Iris pigment epithelial cell (primary cell): ENCODE measurements at regions not wholly inside any gene's neighbourhood (a gene's known extent, or its start where the extent isn't known, plus 50 kb on each side); places are given as distances from the start of the nearest gene placed in this dataset.
"Not testable (repeated sequence)": the region's sequence is repeated elsewhere in the genome, so short reads cannot be mapped to it uniquely, and the experiment has no call there.

Source experiments
- DNase-seq: peaks from one replicate; pipeline ENCODE4 v3.0.0-alpha.2; 2011; ENCODE audit warnings: low read depth

DNA sequence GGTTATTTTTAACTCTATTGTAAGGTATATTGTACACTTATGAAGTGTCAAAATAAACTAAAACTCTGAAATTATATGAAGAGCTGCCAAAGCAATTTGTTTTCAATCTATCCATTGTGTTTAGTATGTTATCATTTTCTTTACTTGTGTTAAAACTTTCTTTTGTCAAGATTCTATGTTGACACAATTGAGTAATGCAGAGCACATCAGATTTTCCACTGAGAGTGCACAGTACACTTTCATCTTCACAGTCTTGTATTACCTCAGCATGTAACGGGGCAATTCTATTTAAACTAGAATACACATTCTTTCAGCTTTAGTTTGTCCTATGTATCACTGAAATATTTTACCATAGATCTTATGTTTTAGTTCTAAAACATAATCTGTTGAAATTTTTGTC, 304.4 kb upstream of the ZC3H15 start:
- DNase-seq: peak; percentile 4

GRCh38 chr2:186182366-186182765, 303.7 kb upstream of the ZC3H15 start:
- DNase-seq: not testable (repeated sequence)

DNA sequence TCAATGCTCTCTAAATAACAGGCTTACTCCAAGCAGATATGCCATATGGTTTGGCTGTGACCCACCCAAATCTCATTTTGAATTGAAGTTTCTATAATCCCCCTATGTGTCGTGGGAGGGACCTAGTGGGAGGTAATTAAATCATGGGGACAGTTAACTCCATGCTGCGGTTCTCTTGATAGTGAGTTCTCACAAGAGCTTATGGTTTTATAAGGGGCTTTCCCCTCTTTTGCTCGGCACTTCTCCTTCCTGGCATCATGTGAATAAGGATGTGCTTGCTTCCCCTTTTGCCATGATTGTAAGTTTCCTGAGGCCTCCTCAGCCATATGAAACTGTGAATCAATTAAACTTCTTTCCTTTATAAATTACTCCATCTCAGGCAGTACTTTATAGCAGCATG, 302.7 kb upstream of the ZC3H15 start:
- DNase-seq: no peak

GRCh38 chr2:186187854-186188253, 298.2 kb upstream of the ZC3H15 start:
- DNase-seq: no peak

- no peak for DNase-seq
Observed at GRCh38 chr2:186189816-186190215, 296.2 kb upstream of the ZC3H15 start.

DNA sequence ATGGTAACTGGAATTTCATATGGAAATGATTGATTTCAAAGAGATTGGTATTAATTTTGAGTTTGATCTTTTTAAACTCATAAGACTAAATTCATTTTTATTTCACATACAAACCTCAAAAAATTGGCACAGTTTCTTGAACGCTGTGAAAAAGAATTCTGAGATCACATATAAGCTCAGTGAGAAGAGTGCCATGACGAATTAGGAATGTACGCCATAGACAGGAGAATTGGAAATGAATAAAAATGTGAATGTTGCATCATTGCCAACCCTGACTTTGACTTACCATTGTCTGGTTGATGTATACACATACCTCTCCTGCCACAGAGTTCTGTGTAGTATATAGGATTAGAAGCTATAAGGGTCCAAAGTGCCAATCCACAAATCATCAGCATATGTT, 290.4 kb upstream of the ZC3H15 start:
- DNase-seq: no peak

GRCh38 chr2:186197955-186198354, 288.1 kb upstream of the ZC3H15 start:
- no peak for DNase-seq

DNA sequence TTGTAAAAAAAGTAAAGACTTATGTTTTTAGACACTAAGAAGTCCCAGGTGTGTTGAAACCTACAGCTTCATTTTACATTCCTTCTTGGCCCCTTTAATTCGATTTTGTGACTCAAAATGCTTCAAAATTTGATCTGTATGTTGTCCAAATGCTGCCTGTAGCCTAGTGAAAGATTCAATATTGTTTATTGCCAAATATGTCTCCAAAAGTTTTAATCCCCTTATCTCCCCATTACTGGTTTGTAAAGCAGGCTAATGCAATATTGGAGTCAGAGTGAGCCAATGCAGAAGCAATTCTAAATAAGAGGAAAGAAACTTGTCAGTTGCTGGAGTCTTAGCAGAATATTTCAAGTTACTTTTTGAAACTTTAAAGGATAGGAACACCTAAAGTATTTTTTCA, 287.0 kb upstream of the ZC3H15 start:
- no peak for DNase-seq

GRCh38 chr2:186201371-186201770, 284.7 kb upstream of the ZC3H15 start:
- no peak for DNase-seq

DNA sequence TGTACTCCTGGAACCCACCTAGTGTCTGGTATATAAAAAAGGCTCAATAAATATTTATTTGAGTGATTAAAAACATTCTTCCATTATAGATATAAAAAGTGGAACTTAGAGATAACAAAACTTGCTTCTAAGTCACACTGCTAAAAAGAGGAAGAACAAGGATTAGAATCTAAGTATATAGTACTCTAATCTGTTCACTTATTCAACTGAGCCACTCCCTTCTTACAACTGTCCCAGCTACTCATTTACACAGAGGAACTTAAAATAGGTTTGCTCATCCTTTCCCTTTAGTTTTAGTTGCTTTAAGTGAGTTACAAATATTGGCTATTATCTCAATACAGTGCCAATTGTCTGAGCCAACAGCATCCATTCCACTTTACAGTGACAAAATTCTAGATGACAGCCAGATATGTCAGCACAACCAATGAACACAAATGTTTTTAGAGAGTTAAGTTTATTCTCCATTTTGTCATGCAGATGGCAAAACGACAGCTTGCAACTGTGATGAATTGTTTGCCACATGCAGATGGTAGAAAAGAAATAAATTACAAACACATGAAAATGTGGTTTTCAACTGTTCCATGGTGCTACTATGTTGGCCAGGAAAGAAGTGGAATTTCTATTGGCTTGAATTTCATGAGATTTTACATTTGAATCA, 280.7 kb upstream of the ZC3H15 start:
- no peak for DNase-seq

DNA sequence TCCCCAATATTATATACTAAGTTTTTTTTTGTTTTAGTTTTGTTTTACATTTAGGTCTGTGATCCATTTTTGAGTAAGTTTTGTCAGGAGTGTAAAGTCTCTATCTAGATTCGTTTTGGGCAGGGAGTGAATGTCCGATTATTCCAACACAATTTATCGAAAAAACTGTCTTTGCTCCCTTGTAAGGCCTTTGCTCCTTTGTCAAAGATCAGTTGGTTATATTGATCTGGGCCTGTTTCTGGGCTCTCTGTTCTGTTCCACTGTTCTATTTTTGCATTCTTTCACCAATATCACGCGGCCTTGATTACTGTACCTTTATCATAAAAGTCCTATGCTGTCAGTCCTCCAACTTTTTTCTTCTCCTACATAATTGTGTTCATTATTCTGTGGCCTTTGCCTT, 276.5 kb upstream of the ZC3H15 start:
- no peak for DNase-seq

- no peak for DNase-seq
Observed at GRCh38 chr2:186220409-186220808, 265.7 kb upstream of the ZC3H15 start.

DNA sequence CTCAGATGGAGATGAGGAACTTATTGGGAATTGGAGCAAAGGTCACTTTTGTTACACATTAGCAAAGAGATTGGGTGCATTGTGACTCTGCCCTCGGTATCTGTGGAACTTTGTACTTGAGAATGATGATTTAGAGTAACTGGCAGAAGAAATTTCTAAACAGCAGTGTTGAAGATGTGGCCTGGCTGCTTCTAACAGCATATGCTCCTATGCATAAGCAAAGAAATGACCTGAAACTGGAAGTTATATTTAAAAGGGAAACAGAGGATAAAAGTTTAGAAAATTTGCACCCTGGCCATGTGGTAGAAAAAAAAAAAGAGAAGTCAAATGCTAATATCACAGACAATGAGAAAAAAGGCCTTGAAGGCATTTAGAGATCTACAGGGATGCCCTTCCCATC, 256.8 kb upstream of the ZC3H15 start:
- DNase-seq: no peak

GRCh38 chr2:186241874-186242273, 244.2 kb upstream of the ZC3H15 start:
- no peak for DNase-seq

DNA sequence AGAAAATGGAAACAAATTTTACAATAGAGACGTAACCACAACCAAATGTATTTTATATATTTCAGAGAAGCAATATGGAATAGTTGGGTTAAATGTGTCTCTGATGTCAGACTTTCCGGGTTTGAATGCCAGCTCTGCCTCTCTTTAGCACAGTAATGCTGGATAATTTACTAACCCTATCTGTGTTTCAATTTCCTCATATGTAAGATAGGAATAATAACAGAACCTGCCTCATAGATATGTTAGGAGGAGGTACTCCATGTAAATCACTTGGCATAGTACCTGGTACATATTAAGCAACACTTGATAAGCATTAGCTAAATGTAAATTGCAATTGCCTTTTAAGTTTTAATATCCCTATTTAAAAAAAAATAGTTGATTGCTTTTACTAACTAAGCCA, 231.3 kb upstream of the ZC3H15 start:
- DNase-seq: no peak

- no peak for DNase-seq
Observed at GRCh38 chr2:186255823-186256222, 230.2 kb upstream of the ZC3H15 start.

GRCh38 chr2:186256540-186256939, 229.5 kb upstream of the ZC3H15 start:
- DNase-seq: peak; percentile 45

- no peak for DNase-seq
Observed at GRCh38 chr2:186263673-186264250, 222.3 kb upstream of the ZC3H15 start.

DNA sequence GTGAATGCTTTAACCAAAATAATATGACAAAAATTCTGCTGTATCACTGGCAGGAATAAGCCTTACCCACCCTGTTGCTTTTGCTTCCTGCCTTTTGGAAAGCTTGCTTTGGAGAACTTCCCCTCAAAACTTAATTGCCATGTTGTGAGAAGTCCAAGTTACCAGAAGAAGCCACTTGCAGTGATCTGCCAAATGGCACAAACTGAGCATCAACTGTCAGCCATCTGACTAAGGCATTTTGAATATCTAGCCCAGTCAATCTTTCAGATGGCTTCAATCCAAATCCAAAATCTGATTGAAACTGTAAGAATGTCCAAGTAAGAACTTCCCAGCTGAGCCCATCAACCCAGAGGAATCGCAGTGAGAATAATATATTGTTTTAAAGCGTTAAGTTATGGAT, 216.5 kb upstream of the ZC3H15 start:
- no peak for DNase-seq

DNA sequence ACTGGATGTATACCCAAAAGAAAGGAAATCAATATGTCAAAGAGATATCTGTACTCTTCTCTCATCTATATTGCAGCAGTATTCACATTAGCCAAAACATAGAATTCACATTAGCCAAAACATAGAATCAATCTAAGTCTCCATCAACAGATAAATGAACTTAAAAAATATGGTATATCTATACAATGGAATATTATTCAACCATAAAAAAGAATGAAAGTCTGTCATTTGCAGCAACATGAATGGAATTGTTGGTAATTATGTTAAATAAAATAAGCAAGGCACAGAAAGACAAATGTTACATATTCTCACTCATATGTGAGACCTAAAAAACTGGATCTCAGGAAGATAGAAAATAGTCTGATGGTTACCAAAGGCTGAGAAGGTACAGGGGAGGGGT, 212.1 kb upstream of the ZC3H15 start:
- no peak for DNase-seq

DNA sequence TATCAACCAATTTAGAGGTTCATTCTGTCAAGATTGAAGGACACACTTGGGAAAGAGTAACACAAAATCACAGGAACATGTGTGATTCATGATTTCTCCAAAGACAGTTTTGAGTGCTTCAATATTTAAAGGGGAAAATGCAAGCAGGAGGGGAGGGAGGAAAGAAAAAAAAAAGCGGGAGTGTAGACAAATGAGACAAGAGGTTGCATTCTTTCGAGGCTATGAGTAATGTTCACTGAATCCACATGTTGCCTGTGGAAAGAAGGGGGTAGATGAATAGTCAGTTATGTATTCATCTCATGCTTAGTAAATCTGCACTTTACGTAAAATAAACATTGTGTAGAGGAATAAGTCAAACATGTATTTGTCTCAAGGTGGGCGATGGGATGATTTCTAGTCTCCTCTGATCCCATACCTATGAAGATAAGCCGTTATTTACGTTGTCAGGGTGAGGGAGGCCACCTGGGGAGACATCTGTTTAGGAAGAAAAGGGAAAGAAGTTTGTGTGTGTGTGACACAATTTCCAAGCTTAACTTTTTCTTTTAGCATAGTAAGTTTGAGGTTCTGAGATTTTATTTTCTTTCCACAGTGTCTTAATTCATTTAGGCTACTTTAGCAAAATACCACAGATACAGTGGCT, 211.0 kb upstream of the ZC3H15 start:
- peak; percentile 81 for DNase-seq

- no peak for DNase-seq
Observed at GRCh38 chr2:186276909-186277308, 209.2 kb upstream of the ZC3H15 start.

DNA sequence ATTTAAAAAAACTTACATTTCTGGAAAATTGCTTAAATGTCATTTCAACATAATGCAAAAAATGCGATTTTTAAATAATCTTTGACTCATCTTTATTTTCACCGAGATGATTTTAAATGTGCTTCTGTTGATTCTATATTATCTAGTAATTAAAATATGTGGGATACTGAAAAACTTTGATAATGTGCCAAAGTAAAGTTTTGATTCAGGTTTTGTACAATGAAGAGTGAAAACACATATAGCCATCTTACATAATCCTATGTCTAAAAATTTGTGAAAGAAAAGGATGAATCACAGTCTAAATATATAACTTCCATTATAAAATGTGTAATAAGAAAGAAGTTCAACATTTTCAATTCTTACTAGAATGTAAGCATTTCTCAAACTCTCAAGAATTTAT, 204.3 kb upstream of the ZC3H15 start:
- DNase-seq: no peak
